ENCODE measurements at regions not wholly inside any gene's neighbourhood (a gene's known extent, or its start where the extent isn't known, plus 50 kb on each side); places are given as distances from the start of the nearest gene placed in this dataset.
"Not testable (repeated sequence)": the region's sequence is repeated elsewhere in the genome, so short reads cannot be mapped to it uniquely, and the experiment has no call there.

- H3K4me3 Mint-ChIP-seq; H3K4me1 Mint-ChIP-seq; CTCF ChIA-PET; H3K9me3 Mint-ChIP-seq; POLR2A ChIA-PET; DNase-seq; H3K27ac Mint-ChIP-seq; H3K27me3 Mint-ChIP-seq; H3K36me3 Mint-ChIP-seq (ENCODE audit: low read depth): not testable (repeated sequence)
Observed at GRCh38 chr10:36769741-36770140, 355.7 kb upstream of the ANKRD30A start.

- ChIA-PET CTCF (no interaction called here), POLR2A (no interaction called here)
- Mint-ChIP-seq H3K27ac (no peak overlapping the region), H3K4me3 (no peak overlapping the region), H3K9me3 (no peaks in the 10 kb centered on the region), H3K36me3 (ENCODE audit: low read depth) (no peaks in the 10 kb centered on the region), H3K27me3 (no peaks in the 10 kb centered on the region), H3K4me1 (no peaks in the 10 kb centered on the region)
- DNase-seq = no peak
Observed at GRCh38 chr10:36766940-36767339, 358.5 kb upstream of the ANKRD30A start.

GRCh38 chr10:36766415-36766810 lies 359.0 kb upstream of the ANKRD30A start:
- Mint-ChIP-seq H3K4me3 (no peak overlapping the region), H3K9me3 (no peaks in the 10 kb centered on the region), H3K27me3 (no peaks in the 10 kb centered on the region), H3K4me1 (no peaks in the 10 kb centered on the region), H3K36me3 (ENCODE audit: low read depth) (no peaks in the 10 kb centered on the region), H3K27ac (no peak overlapping the region)
- ChIA-PET POLR2A (no interaction called here), CTCF (no interaction called here)
- no peak for DNase-seq

- Mint-ChIP-seq H3K27ac (no peak overlapping the region), H3K36me3 (ENCODE audit: low read depth) (no peaks in the 10 kb centered on the region), H3K9me3 (no peaks in the 10 kb centered on the region), H3K4me1 (no peaks in the 10 kb centered on the region), H3K27me3 (no peaks in the 10 kb centered on the region), H3K4me3 (no peak overlapping the region)
- DNase-seq = no peak
- POLR2A ChIA-PET = no interaction called here
- CTCF ChIA-PET = no interaction called here
Observed at GRCh38 chr10:36765782-36766414, 359.5 kb upstream of the ANKRD30A start.

GRCh38 chr10:36764823-36765222 lies 360.6 kb upstream of the ANKRD30A start:
- no peak overlapping the region for H3K4me3 Mint-ChIP-seq
- H3K4me1 Mint-ChIP-seq = no peaks in the 10 kb centered on the region
- no peaks in the 10 kb centered on the region for H3K27me3 Mint-ChIP-seq
- ChIA-PET POLR2A (no interaction called here), CTCF (no interaction called here)
- DNase-seq = no peak
- H3K9me3 Mint-ChIP-seq = no peaks in the 10 kb centered on the region
- H3K27ac Mint-ChIP-seq = no peak overlapping the region
- H3K36me3 Mint-ChIP-seq (ENCODE audit: low read depth) = no peaks in the 10 kb centered on the region

GRCh38 chr10:36761121-36761520 lies 364.3 kb upstream of the ANKRD30A start:
- POLR2A ChIA-PET = no interaction called here
- Mint-ChIP-seq H3K27ac (no peak overlapping the region), H3K36me3 (ENCODE audit: low read depth) (no peaks in the 10 kb centered on the region), H3K4me1 (no peaks in the 10 kb centered on the region), H3K9me3 (no peaks in the 10 kb centered on the region), H3K27me3 (no peaks in the 10 kb centered on the region), H3K4me3 (no peak overlapping the region)
- DNase-seq = no peak
- CTCF ChIA-PET = no interaction called here

GRCh38 chr10:36759141-36759805 lies 366.1 kb upstream of the ANKRD30A start:
- Mint-ChIP-seq H3K4me1 (no peaks in the 10 kb centered on the region), H3K36me3 (ENCODE audit: low read depth) (no peaks in the 10 kb centered on the region), H3K4me3 (no peak overlapping the region), H3K27me3 (no peaks in the 10 kb centered on the region), H3K27ac (no peak overlapping the region), H3K9me3 (peaks cover 3% of the 10 kb centered on the region)
- POLR2A ChIA-PET = no interaction called here
- no peak for DNase-seq
- CTCF ChIA-PET = no interaction called here

GRCh38 chr10:36748128-36748871 lies 377.1 kb upstream of the ANKRD30A start:
- ChIA-PET POLR2A (no interaction called here), CTCF (no interaction called here)
- H3K4me3 Mint-ChIP-seq = no peak overlapping the region
- no peak for DNase-seq
- no peak overlapping the region for H3K27ac Mint-ChIP-seq
- H3K27me3 Mint-ChIP-seq = no peaks in the 10 kb centered on the region
- H3K4me1 Mint-ChIP-seq = no peaks in the 10 kb centered on the region
- no peaks in the 10 kb centered on the region for H3K36me3 Mint-ChIP-seq (ENCODE audit: low read depth)
- H3K9me3 Mint-ChIP-seq = peaks cover 7% of the 10 kb centered on the region

GRCh38 chr10:36739884-36740445 lies 385.4 kb upstream of the ANKRD30A start:
- H3K4me3 Mint-ChIP-seq = no peak overlapping the region
- H3K9me3 Mint-ChIP-seq = peaks cover 10% of the 10 kb centered on the region
- ChIA-PET POLR2A (no interaction called here), CTCF (no interaction called here)
- no peak for DNase-seq
- H3K4me1 Mint-ChIP-seq = no peaks in the 10 kb centered on the region
- no peaks in the 10 kb centered on the region for H3K36me3 Mint-ChIP-seq (ENCODE audit: low read depth)
- no peaks in the 10 kb centered on the region for H3K27me3 Mint-ChIP-seq
- no peak overlapping the region for H3K27ac Mint-ChIP-seq

- no peaks in the 10 kb centered on the region for H3K27me3 Mint-ChIP-seq
- H3K9me3 Mint-ChIP-seq = peaks cover 10% of the 10 kb centered on the region
- H3K36me3 Mint-ChIP-seq (ENCODE audit: low read depth) = no peaks in the 10 kb centered on the region
- CTCF ChIA-PET = no interaction called here
- no peaks in the 10 kb centered on the region for H3K4me1 Mint-ChIP-seq
- POLR2A ChIA-PET = no interaction called here
- DNase-seq = no peak
- H3K4me3 Mint-ChIP-seq = no peak overlapping the region
- no peak overlapping the region for H3K27ac Mint-ChIP-seq
Observed at GRCh38 chr10:36738738-36739431, 386.5 kb upstream of the ANKRD30A start.

GRCh38 chr10:36736311-36736710 lies 389.1 kb upstream of the ANKRD30A start:
- no peak overlapping the region for H3K27ac Mint-ChIP-seq
- H3K27me3 Mint-ChIP-seq = no peaks in the 10 kb centered on the region
- H3K9me3 Mint-ChIP-seq = peaks cover 25% of the 10 kb centered on the region
- ChIA-PET POLR2A (no interaction called here), CTCF (no interaction called here)
- no peaks in the 10 kb centered on the region for H3K36me3 Mint-ChIP-seq (ENCODE audit: low read depth)
- DNase-seq = no peak
- no peaks in the 10 kb centered on the region for H3K4me1 Mint-ChIP-seq
- H3K4me3 Mint-ChIP-seq = no peak overlapping the region

- peaks cover 27% of the 10 kb centered on the region for H3K9me3 Mint-ChIP-seq
- H3K36me3 Mint-ChIP-seq (ENCODE audit: low read depth); CTCF ChIA-PET; H3K27ac Mint-ChIP-seq; POLR2A ChIA-PET; DNase-seq; H3K27me3 Mint-ChIP-seq; H3K4me1 Mint-ChIP-seq; H3K4me3 Mint-ChIP-seq: not testable (repeated sequence)
Observed at GRCh38 chr10:36734590-36734989, 390.8 kb upstream of the ANKRD30A start.

- POLR2A ChIA-PET = no interaction called here
- Mint-ChIP-seq H3K27me3 (no peaks in the 10 kb centered on the region), H3K4me1 (no peaks in the 10 kb centered on the region), H3K4me3 (no peak overlapping the region), H3K36me3 (ENCODE audit: low read depth) (no peaks in the 10 kb centered on the region), H3K9me3 (peaks cover 23% of the 10 kb centered on the region), H3K27ac (no peak overlapping the region)
- DNase-seq = no peak
- CTCF ChIA-PET = no interaction called here
Observed at GRCh38 chr10:36730316-36730715, 395.1 kb upstream of the ANKRD30A start.

Measured in activated CD4-positive, alpha-beta T cell treated with anti-CD3 and anti-CD28 coated beads, Interleukin-2, amount 10 ng/mL, durations not matched to agents 7 days and 5 days (primary cell).